ENCODE measurements at regions not wholly inside any gene's neighbourhood (a gene's known extent, or its start where the extent isn't known, plus 50 kb on each side); places are given as distances from the start of the nearest gene placed in this dataset.
"Not testable (repeated sequence)": the region's sequence is repeated elsewhere in the genome, so short reads cannot be mapped to it uniquely, and the experiment has no call there.

- H3K4me3 Mint-ChIP-seq, result no peak overlapping the region
- no peaks in the 10 kb centered on the region for H3K36me3 Mint-ChIP-seq (ENCODE audit: low read depth)
- DNase-seq, result no peak
- CTCF ChIA-PET, result no interaction called here
- no peak overlapping the region for H3K27ac Mint-ChIP-seq
- no peaks in the 10 kb centered on the region for H3K27me3 Mint-ChIP-seq (ENCODE audit: low read depth)
- intact Hi-C loops (cut with micrococcal nuclease), result no loop called here
- no peaks in the 10 kb centered on the region for H3K9me3 Mint-ChIP-seq
- no peaks in the 10 kb centered on the region for H3K4me1 Mint-ChIP-seq (ENCODE audit: low read depth)
Observed at GRCh38 chr7:98784216-98784785, 85.5 kb downstream of the TMEM130 start.

DNA sequence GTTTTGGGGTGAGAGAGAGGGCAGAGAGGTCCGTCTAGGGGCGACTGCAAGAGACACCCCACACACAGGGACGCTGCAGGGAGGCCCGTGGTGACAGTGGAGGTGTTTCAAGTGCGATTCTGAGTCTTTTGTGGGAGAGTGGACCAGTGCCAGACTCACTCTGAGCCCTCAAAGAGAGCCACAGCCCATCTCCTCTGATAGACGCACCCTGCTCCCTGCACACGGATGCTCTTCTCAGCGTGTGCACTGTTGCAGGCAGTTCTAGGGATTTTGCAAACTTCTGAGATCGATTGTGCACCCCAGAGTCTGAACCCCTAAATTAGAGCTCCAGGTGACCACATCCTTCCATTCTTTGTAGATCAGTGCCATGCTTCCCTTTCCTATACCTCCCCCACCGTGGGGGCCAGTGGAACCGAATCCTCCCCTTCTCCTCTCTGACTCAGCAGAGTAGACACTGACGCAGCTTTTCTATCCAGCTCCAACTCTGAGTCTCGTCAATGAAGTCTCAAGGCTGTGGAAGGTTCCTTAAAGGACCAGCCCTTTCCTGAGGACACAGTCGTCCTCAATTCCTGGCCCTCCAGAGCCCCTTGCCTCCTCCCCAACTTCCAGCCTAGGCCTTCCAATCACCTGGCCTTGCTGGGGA, 83.8 kb downstream of the TMEM130 start:
- Mint-ChIP-seq H3K9me3 (no peaks in the 10 kb centered on the region), H3K4me3 (no peak overlapping the region), H3K4me1 (ENCODE audit: low read depth) (no peaks in the 10 kb centered on the region), H3K27ac (no peak overlapping the region), H3K36me3 (ENCODE audit: low read depth) (no peaks in the 10 kb centered on the region), H3K27me3 (ENCODE audit: low read depth) (no peaks in the 10 kb centered on the region)
- intact Hi-C loops (cut with micrococcal nuclease), result no loop called here
- CTCF ChIA-PET, result interaction anchor here (0.6 to 1.4 kb wide), 2 partner anchors 56 to 626 kb away, joined by 3 to 6 read pairs; no protein-coding TSS in a partner anchor
- DNase-seq, result no peak

DNA sequence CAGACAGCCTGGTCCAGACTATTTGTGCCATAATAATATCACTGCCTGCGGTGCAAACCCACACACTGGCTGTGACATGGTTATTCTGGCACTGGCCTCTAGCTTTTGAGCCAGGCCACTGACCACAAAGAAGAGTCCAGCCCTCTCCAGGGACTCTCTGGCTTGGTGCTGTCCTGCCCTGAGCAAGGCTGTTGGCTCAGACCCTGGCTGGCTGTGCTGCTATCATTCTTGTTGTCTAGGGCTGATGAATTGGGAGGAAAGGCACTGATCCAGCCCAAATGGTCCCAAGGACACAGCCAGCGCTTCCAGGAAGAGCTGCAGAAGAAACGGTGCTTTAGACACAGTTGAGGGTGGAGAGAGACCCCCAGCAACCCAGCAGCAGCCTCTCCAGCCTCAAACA, 80.8 kb downstream of the TMEM130 start:
- intact Hi-C loops (cut with micrococcal nuclease), result no loop called here
- no peaks in the 10 kb centered on the region for H3K36me3 Mint-ChIP-seq (ENCODE audit: low read depth)
- no peaks in the 10 kb centered on the region for H3K4me1 Mint-ChIP-seq (ENCODE audit: low read depth)
- H3K4me3 Mint-ChIP-seq, result no peak overlapping the region
- no peak for DNase-seq
- H3K27ac Mint-ChIP-seq, result no peak overlapping the region
- H3K9me3 Mint-ChIP-seq, result no peaks in the 10 kb centered on the region
- H3K27me3 Mint-ChIP-seq (ENCODE audit: low read depth), result no peaks in the 10 kb centered on the region
- CTCF ChIA-PET, result no interaction called here

DNA sequence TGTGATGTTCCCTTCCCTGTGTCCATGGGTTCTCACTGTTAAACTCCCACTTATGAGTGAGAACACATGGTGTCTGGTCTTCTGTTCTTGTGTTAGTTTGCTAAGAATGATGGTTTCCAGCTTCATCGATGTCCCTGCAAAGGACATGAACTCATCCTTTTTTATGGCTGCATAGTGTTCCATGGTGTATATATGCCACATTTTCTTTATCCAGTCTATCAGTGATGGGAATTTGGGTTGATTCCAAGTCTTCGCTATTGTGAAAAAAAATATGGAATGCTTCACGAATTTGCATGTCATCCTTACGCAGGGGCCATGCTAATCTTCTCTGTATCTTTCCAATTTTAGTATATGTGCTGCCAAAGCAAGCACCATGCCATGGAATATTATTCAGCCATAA, 75.4 kb downstream of the TMEM130 start:
- H3K9me3 Mint-ChIP-seq; CTCF ChIA-PET; H3K27me3 Mint-ChIP-seq (ENCODE audit: low read depth); H3K4me3 Mint-ChIP-seq; intact Hi-C loops (cut with micrococcal nuclease); H3K27ac Mint-ChIP-seq; H3K4me1 Mint-ChIP-seq (ENCODE audit: low read depth); DNase-seq; H3K36me3 Mint-ChIP-seq (ENCODE audit: low read depth): not testable (repeated sequence)

- Mint-ChIP-seq H3K27ac (no peak overlapping the region), H3K27me3 (ENCODE audit: low read depth) (peaks cover 9% of the 10 kb centered on the region), H3K4me1 (ENCODE audit: low read depth) (peaks cover 2% of the 10 kb centered on the region), H3K4me3 (no peak overlapping the region), H3K9me3 (peaks cover 11% of the 10 kb centered on the region), H3K36me3 (ENCODE audit: low read depth) (no peaks in the 10 kb centered on the region)
- DNase-seq, result no peak
- intact Hi-C loops (cut with micrococcal nuclease), result no loop called here
- CTCF ChIA-PET, result no interaction called here
Observed at GRCh38 chr7:98795741-98796493, 73.9 kb downstream of the TMEM130 start.

Measured in activated naive CD4-positive, alpha-beta T cell treated with anti-CD3 and anti-CD28 coated beads for 36 hours (primary cell).